GM21390 (cell line): ENCODE measurements at regions not wholly inside any gene's neighbourhood (a gene's known extent, or its start where the extent isn't known, plus 50 kb on each side); places are given as distances from the start of the nearest gene placed in this dataset.
A peak's percentile ranks its signal among the peaks of the same experiment; 100 is the strongest.
"Not testable (repeated sequence)": the region's sequence is repeated elsewhere in the genome, so short reads cannot be mapped to it uniquely, and the experiment has no call there.

ENCODE experiments used
- ATAC-seq: cut with Tn5 transposase; IDR thresholded peaks from one replicate; pipeline ENCODE4 v1.9.1; 2021; ENCODE audit not compliant: unreplicated experiment

DNA sequence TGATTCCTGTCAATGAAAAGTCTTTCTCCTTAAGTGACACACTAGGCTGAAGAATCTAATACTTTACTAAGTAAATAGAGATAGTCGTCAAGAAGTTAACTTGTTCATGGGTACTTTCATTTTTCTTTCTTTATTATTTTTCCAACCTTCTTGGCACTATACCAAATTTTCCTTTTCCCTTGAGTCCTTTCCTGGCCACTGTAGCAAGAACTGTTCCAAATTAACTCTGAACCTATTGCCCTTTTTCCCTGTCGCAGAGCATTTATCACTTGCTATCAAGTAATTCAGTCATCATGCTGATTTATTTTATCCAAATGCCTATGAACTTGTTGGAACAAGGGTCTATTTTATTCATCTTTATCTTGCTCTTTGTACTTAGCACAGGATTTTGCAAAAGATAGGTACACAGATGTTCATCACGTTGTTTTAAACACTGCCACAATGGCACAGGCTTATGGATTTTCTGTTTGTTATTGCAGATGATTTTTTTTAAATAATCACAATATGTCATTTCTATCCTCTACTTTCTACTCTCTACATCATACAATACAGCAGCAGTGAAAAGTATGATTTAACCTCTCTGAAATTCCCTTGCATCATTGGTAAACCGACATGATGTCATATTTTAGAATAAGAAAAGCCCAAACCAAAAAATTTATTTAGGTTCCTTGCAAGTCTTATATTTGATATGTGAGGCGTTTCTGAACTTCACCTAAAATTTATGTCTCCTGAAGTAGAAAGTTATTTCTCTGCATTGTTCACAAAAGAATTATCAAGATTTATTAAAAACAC lies 2352.3 kb downstream of the PCDH7 start:
- no peak for ATAC-seq

DNA sequence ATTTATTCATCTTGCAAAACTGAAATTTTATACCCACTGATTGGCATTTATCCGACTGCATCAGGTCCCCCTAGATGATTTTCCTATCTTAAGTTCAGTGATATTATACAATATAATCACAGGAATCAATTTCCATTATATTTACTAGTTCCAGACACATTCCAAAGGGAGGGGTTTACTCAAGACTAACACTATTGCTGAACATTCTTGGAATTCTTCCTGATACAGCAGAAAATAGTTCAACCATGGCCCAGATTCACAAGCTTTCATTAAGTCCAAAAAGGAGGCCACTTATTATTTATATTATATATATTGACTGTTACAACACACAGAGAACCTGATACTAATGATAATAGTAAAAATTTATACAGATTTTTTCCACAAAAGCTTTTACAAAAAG lies 2353.6 kb downstream of the PCDH7 start:
- no peak for ATAC-seq

GRCh38 chr4:33078145-33078544 lies 2358.0 kb downstream of the PCDH7 start:
- no peak for ATAC-seq

DNA sequence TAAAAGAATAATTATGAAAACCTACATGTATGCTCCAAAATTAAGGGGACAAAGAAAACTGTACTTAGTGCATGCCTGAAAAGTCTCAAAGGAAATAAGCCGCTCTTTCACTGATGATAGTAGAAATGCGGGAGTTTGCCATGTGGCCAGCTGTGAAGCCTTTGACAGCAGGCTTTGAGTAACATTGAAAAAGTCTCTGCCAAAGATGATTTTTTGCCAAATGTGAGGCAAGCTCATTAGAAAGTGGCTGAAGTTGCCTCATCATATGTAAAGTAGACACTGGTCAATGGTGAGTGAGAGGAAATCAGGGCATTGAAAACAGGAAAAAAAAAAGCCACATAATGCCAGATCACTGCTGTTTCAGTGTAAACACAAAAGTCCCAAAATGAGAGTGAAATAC lies 2360.1 kb downstream of the PCDH7 start:
- ATAC-seq: no peak

GRCh38 chr4:33085709-33086108 lies 2365.5 kb downstream of the PCDH7 start:
- no peak for ATAC-seq

- ATAC-seq: no peak
These were observed 2366.3 kb downstream of the PCDH7 start for GRCh38 chr4:33086331-33086925.

DNA sequence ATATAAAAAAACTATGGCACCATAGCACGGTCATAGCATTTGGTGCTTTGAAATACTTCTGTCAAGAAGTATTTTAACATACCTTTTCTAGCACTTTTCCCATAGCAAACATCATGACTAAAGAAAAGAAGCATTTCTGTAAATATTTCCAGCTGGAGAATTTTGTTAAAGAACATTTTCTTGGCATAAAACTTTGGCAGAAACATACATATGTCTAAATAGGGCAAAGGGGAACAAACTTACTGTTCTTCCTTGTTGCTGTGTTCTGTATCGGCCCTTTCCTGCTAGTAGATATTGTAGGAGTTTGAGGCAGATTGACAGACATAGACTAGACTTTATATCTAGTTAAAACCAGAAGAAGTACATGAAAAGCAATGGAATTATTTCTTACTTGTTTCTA lies 2368.5 kb downstream of the PCDH7 start:
- no peak for ATAC-seq

DNA sequence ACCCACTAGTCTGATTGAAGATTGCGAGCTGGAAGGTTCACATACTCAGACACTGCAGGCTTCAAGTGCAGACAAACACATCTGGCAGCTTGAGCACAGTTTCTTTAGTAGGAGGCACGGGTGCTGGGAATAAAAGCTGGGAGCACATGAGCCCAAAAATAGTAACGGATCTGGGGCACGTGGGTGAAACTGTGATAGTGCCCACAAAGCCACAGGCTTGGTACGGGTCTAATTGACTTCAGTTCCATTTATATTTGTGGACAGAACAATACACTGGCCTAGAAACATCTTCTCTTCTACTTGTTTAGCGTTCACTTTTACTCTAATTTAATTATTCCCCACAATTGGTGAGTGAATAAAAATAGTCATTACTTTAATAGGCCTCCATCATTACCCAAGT lies 2370.7 kb downstream of the PCDH7 start:
- ATAC-seq: no peak

DNA sequence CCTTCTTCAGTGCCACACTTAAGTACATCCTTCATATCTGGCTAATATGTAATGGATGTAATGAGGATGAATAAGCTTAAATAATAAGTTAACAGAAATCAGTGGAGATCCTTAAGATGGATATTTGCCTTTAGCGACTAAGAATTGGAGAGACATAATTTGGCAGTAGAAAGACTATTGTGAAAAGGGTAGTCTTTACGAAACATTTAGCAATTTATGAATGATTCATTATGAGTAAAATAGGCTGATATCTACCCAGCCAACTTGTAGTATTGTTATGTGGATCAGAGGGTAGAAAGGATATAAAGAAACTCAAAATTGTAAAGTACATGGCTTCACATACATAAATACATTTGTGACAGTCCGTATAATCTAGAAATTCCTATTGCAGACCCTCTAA lies 2371.8 kb downstream of the PCDH7 start:
- ATAC-seq: no peak

DNA sequence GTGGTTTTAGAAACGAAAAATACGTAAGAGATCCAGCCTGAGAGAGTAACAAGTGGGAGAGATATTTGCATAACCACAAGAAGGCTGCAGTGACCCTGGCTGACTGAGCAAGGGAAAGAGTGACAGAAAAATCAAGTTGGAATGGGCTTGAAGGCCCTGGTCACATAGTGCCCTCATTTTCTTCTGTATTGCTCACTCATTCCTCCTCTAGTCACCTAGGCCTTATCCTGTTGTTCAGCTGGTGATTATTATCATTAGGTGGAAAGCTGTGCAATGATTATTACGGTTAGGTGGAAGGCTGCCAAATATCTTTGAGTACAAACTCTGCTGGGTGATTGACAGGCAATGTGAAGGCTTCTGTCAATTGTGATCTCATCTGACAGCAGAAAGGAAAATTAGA lies 2384.1 kb downstream of the PCDH7 start:
- ATAC-seq: peak; percentile 55

GRCh38 chr4:33107814-33108213 lies 2387.6 kb downstream of the PCDH7 start:
- ATAC-seq: no peak

GRCh38 chr4:33111117-33111516 lies 2390.9 kb downstream of the PCDH7 start:
- ATAC-seq: no peak

DNA sequence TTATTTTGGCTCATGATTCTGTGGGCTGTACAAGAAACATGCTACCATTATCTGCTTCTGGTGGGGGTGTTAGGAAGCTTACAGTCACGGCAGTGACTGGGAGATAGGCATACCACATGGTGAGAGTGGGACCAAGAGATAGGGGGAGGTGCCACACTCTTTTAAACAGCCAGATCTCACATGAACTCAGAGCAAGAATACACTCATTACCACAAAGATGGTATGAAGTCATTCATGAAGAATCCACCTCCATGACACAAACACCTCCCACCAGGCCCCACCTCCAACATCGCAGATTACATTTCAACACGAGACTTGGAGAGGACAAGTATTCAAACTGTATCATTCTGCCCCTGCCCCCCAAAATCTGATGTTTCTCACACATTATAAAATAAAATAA lies 2396.7 kb downstream of the PCDH7 start:
- ATAC-seq: no peak

DNA sequence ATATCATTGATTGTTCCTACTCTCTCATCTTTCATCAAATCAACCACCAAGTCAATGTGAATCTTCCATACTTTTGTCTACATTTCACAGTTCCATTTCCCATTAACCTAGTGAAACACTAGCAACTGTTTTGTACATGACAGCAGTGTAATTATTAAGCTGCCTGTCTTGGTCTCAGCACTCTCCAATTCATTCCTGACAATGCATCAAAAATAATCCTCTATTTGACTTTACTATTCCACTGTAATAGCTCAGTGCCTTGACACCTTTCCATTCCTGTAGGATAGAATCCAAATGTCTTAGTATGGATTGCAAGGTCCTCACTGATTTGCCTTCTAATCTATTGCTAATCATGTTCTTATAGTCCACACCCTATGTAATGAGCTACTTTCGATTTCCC lies 2405.8 kb downstream of the PCDH7 start:
- no peak for ATAC-seq

DNA sequence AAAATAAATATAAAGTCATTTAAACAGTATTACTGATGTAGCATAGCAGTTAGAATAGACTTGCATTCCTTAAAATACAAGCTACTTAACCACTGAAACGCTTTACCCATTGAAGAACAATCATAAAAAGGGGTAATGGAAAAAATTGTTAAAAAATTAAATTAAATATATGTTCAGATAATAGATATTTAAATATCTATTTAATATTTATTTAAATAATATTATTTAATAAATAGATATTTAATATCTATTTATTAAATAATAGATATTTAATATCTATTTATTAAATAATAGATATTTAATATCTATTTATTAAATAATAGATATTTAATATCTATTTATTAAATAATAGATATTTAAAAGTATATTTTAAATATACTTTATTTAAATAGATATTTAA lies 2410.5 kb downstream of the PCDH7 start:
- ATAC-seq: not testable (repeated sequence)

- no peak for ATAC-seq
These were observed 2413.6 kb downstream of the PCDH7 start for GRCh38 chr4:33133723-33134122.

DNA sequence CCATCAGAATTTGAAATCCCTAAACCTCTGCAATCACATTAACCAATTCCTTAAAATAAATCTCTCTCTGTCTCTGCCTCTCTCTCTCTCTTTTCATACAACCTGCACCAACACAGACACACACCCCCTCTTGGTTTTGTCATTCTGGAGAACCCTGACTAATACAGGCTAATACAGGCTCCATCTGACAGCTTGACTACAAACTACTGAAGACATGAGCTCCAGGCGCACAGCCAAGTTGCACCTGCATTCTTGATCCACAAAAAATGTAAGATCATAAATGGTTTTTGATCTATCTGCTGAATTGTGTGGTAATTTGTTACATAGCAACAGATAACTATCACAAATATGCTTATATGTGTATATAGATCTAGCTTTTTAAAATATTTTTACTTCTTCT lies 2414.2 kb downstream of the PCDH7 start:
- ATAC-seq: no peak

GRCh38 chr4:33149658-33150524 lies 2429.7 kb downstream of the PCDH7 start:
- ATAC-seq: no peak

- ATAC-seq: no peak
These were observed 2430.3 kb downstream of the PCDH7 start for GRCh38 chr4:33150525-33150910.

DNA sequence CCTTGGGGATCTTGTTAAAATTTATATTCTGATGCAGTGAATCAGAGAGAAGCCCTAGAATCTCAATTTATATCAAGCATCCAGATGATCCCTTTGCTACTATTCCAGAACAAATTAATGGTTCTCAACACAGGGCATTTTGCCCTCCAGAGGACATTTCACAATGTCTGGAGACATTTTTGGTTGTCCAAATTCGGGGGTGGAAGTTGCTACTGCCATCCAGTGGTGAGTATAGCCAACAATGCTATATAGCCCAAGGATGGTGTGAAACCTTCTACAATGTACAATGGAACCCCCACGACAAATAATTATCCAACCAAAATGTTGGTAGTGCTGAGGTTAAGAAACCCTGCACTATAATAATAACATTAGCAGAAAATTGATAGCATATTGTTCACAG lies 2440.0 kb downstream of the PCDH7 start:
- no peak for ATAC-seq

GRCh38 chr4:33161202-33161601 lies 2441.0 kb downstream of the PCDH7 start:
- ATAC-seq: no peak

GRCh38 chr4:33162122-33162521 lies 2442.0 kb downstream of the PCDH7 start:
- no peak for ATAC-seq
